ENCODE measurements at regions not wholly inside any gene's neighbourhood (a gene's known extent, or its start where the extent isn't known, plus 50 kb on each side); places are given as distances from the start of the nearest gene placed in this dataset.

GRCh38 chr4:187232796-187233195 lies 509.1 kb upstream of the FAT1 start:
- TF ChIP-seq GATA3 (IDR thresholded peaks at IDR 0.05; ENCODE audit: low read depth, low read length) (no peak), GATA2 (IDR thresholded peaks at IDR 0.05; ENCODE audit: low read depth, low read length) (no peak)

- TF ChIP-seq GATA3 (IDR thresholded peaks at IDR 0.05; ENCODE audit: low read depth, low read length): no peak
- TF ChIP-seq GATA2 (IDR thresholded peaks at IDR 0.05; ENCODE audit: low read depth, low read length): no peak
Measured at GRCh38 chr4:187235456-187236170, 512.0 kb upstream of the FAT1 start.

GRCh38 chr4:187236209-187236890 lies 512.7 kb upstream of the FAT1 start:
- TF ChIP-seq GATA3 (IDR thresholded peaks at IDR 0.05; ENCODE audit: low read depth, low read length) (no peak), GATA2 (IDR thresholded peaks at IDR 0.05; ENCODE audit: low read depth, low read length) (peak; percentile 16; the same call in 1 of the 2 replicates)

DNA sequence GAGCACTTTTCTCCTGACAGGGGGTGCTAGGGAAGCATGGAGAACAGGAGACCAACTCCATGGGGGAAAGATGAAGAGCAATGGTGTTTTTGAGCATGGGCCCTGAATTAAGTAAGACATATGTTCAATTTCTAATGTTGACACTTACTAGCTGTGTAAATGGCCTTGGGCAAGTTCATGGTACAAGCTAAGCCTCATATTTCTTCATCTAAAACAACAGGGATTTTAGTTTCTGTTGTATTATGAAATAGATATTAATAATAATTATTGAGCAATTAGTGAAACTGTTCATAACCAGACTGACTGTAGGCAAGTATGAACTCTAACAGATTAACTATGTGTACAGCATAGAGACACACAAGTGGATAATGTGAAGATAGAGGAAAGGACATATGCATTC lies 515.0 kb upstream of the FAT1 start:
- TF ChIP-seq GATA3 (IDR thresholded peaks at IDR 0.05; ENCODE audit: low read depth, low read length) (no peak), GATA2 (IDR thresholded peaks at IDR 0.05; ENCODE audit: low read depth, low read length) (no peak)

GRCh38 chr4:187251896-187252295 lies 528.2 kb upstream of the FAT1 start:
- no peak for TF ChIP-seq GATA3 (IDR thresholded peaks at IDR 0.05; ENCODE audit: low read depth, low read length)
- no peak for TF ChIP-seq GATA2 (IDR thresholded peaks at IDR 0.05; ENCODE audit: low read depth, low read length)

GRCh38 chr4:187256897-187257296 lies 533.2 kb upstream of the FAT1 start:
- TF ChIP-seq GATA3 (IDR thresholded peaks at IDR 0.05; ENCODE audit: low read depth, low read length): no peak
- TF ChIP-seq GATA2 (IDR thresholded peaks at IDR 0.05; ENCODE audit: low read depth, low read length): no peak

DNA sequence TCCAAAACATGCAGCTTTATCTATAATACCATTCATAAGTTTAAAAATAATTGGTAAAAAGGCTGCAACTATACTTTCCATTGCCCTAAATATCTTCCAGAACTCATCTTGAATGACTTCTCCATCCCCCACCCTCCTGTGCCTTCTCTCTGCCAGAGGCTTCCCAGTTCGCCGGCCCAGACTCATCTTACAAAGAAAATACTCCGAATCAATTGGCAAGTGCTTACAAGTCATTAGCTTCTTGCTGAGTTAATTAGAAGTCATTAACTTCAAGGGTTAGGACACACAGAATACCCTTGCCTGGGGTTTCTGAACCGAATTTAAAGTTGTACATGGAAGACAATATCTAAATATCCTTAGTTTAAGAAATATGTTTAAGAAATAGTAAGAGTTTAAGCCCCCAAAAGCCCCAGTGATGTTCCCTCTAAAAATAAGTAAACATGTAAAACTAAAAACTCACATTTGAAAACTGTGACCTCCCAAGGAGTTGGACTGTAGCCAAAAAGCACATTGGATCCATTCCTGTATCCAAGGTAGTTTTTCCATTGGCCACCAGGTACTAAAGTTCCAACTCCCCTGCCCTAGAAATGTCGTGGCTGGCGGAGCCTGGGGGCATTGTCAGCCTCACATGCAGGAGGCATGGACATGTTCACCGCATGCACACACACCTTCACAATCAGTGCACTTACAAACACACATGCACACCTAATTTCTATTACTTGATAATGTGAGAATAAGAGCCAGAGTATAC lies 535.2 kb upstream of the FAT1 start:
- TF ChIP-seq GATA3 (IDR thresholded peaks at IDR 0.05; ENCODE audit: low read depth, low read length) (no peak), GATA2 (IDR thresholded peaks at IDR 0.05; ENCODE audit: low read depth, low read length) (no peak)

GRCh38 chr4:187268940-187269339 lies 545.3 kb upstream of the FAT1 start:
- TF ChIP-seq GATA2 (IDR thresholded peaks at IDR 0.05; ENCODE audit: low read depth, low read length) (no peak), GATA3 (IDR thresholded peaks at IDR 0.05; ENCODE audit: low read depth, low read length) (no peak)

DNA sequence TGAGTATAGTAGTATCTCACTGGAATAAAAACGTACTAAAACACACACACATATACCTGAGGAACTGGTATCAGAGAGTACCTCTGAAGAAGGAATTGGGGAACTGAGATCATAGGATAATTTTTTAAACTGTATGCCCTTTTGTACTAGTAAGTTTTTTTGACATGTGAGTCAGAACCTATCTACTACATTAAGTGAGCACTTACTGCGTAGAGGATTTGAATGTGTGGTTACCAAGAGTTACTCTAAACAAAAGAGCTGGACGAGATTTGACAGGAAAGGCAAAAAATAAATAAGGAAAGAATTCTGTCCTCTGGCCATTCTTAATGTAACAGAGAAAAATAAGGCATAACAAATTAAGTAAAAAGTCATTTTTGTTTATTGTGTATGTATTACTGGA lies 546.5 kb upstream of the FAT1 start:
- no peak for TF ChIP-seq GATA3 (IDR thresholded peaks at IDR 0.05; ENCODE audit: low read depth, low read length)
- TF ChIP-seq GATA2 (IDR thresholded peaks at IDR 0.05; ENCODE audit: low read depth, low read length): no peak

- no peak for TF ChIP-seq GATA2 (IDR thresholded peaks at IDR 0.05; ENCODE audit: low read depth, low read length)
- no peak for TF ChIP-seq GATA3 (IDR thresholded peaks at IDR 0.05; ENCODE audit: low read depth, low read length)
Measured at GRCh38 chr4:187271848-187272247, 548.2 kb upstream of the FAT1 start.

DNA sequence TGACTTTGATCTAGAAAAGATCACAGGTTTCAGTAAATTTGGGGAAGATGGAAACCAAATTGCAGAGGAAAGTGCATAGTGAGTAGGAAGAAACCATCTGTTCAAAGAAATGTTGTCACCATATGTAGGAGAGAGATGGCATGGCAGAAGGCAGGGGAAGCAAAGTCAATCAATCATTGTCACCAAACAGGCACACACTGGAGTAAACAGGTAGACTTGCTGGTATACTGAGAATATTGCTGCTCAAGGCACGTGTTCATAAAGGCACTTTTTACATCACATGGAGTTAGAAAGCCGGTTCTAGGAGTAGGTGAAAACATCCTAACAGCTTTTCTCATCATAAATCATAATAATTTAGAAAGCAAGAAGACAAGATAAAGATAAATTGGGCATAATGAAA lies 550.5 kb upstream of the FAT1 start:
- TF ChIP-seq GATA2 (IDR thresholded peaks at IDR 0.05; ENCODE audit: low read depth, low read length): no peak
- no peak for TF ChIP-seq GATA3 (IDR thresholded peaks at IDR 0.05; ENCODE audit: low read depth, low read length)

- TF ChIP-seq GATA3 (IDR thresholded peaks at IDR 0.05; ENCODE audit: low read depth, low read length): no peak
Measured at GRCh38 chr4:187276736-187277408, 553.2 kb upstream of the FAT1 start.

GRCh38 chr4:187283201-187283955 lies 559.7 kb upstream of the FAT1 start:
- TF ChIP-seq GATA3 (IDR thresholded peaks at IDR 0.05; ENCODE audit: low read depth, low read length): no peak
- no peak for TF ChIP-seq GATA2 (IDR thresholded peaks at IDR 0.05; ENCODE audit: low read depth, low read length)
